Heart right ventricle (tissue), 16 donors: ENCODE measurements at regions not wholly inside any gene's neighbourhood (a gene's known extent, or its start where the extent isn't known, plus 50 kb on each side); places are given as distances from the start of the nearest gene placed in this dataset.

ENCODE experiments used
- ATAC-seq, 8 donors: fragments of 200-7000 bp; cut with Tn5 transposase; one replicate each; pipeline ENCODE4 v1.9.1; 2020; ENCODE audit warnings: mild to moderate bottlenecking in 8 of 8, moderate library complexity in 8 of 8, moderate number of reproducible peaks in 1 of 8
- DNase-seq, 2 donors: peaks; one replicate each; pipeline ENCODE4 v3.0.0-alpha.2; 2020
- H3K27ac ChIP-seq, 10 donors: fragments of 200-600 bp; sonication (generic) in 2 of 10; one replicate each; pipeline versions ENCODE4 v1.5.0 to v1.8.0; 2020 to 2022; ENCODE audit warnings: mild to moderate bottlenecking in 3 of 10
- H3K27me3 ChIP-seq, 7 donors: fragments of 200-600 bp; one replicate each; pipeline ENCODE4 v1.8.0; 2021 to 2022; ENCODE audit warnings: mild to moderate bottlenecking in 2 of 7
- H3K36me3 ChIP-seq, 9 donors: fragments of 200-600 bp; sonication (generic) in 1 of 9; one replicate each; pipeline versions ENCODE4 v1.5.0 to v1.8.0; 2020 to 2022; ENCODE audit warnings: mild to moderate bottlenecking in 2 of 9
- H3K4me1 ChIP-seq, 9 donors: fragments of 200-600 bp; sonication (generic) in 1 of 9; one replicate each; pipeline versions ENCODE4 v1.5.0 to v1.8.0; 2020 to 2022; ENCODE audit warnings: mild to moderate bottlenecking in 4 of 9
- H3K4me3 ChIP-seq, 10 donors: fragments of 200-600 bp; sonication (generic) in 2 of 10; one replicate each; pipeline versions ENCODE4 v1.5.0 to v1.8.0; 2020 to 2022; ENCODE audit warnings: mild to moderate bottlenecking in 7 of 10, moderate library complexity in 2 of 10
- H3K9me3 ChIP-seq, 11 donors: fragments of 200-600 bp in 10 of 11; sonication (generic) in 2 of 11; one replicate each; pipeline versions ENCODE4 v1.5.0 to v1.8.0; 2013 to 2022; ENCODE audit warnings: mild to moderate bottlenecking in 2 of 11, control low read depth in 1 of 11, moderate library complexity in 1 of 11
- CTCF ChIP-seq, 9 donors: fragments of 200-600 bp; sonication (generic) in 2 of 9; IDR thresholded peaks; one replicate each; pipeline versions ENCODE4 v1.5.0 to v1.8.0; 2021 to 2022; ENCODE audit warnings: antibody characterized with exemption in 9 of 9, mild to moderate bottlenecking in 5 of 9, moderate library complexity in 1 of 9
- WGBS, 2 donors: extraction: QIAGEN DNeasy Blood & Tissue Kit; methylation state at CpG; one replicate each; pipeline ENCODE4 v1.1.7; 2013; ENCODE audit warnings: inconsistent platforms in 1 of 2; 5-methylcytosine and 5-hydroxymethylcytosine counted together
- intact Hi-C, 10 donors: fragments of 100-400 bp; cut with DNase I; formaldehyde crosslinking; loops; one replicate each; pipeline versions ENCODE4 v1.11.1 to v1.14.2; 2022
- donor health status: Arrhythmogenic right ventricular cardiomyopathy.
- donor health status: ischemic (EF 13 %, LVEDD 7.1; RV severe dilation, severe dysfunction).
- donor health status: healthy with polysubstance abuse.
- donor health status: DM: no; HTN: yes; CAD: no.
- donor health status: DM: no; HTN: no; CAD: no.
- donor health status: ischemic (EF 25% LVEDD 6.9; RV normal size, moderate dysfunction).
- donor health status: ischemic (EF 25% LVEDD 5.7; RV mildly dilated, moderate dysfunction).
- donor health status: healthy.
- donor health status: DM: yes; HTN: yes; CAD: no.
- donor health status: Ischemic cardiomyopathy.
- donor health status: ischemic (EF 35%, LVEDD 5.7; RV mildly dilated, moderate dysfunction).
- donor health status: nonischemic (EF 11% LVEDD 7.7; RV severe dilation, severe dysfunction).
- donor health status: DM: yes; HTN: yes; CAD: no.
- donor health status: PGD.
- donor health status: ischemic (EF 29% LVEDD 5.4; RV normal size, mild dysfunction).
- donor health status: nonischemic (EF 23%, LVEDD 6.1; RV moderate dilation, normal function).

- Histone ChIP-seq H3K27me3 (no peaks in the 10 kb centered on the region), H3K9me3 (peaks cover 0 to 24% (median 0%) of the 10 kb centered on the region in 11 donors), H3K27ac (no peak overlapping the region), H3K4me1 (peaks cover 0 to 13% (median 7%) of the 10 kb centered on the region in 9 donors), H3K4me3 (no peak overlapping the region), H3K36me3 (no peaks in the 10 kb centered on the region)
- DNase-seq (no peak), ATAC-seq (no peak)
- no peak for TF ChIP-seq CTCF (IDR thresholded peaks at IDR 0.05)
- 91 to 92% methylated on average over 4 of the region's 4 CpGs for WGBS, 2 donors
- intact Hi-C loops: loop anchor here in 1 of 10 donors (10.0 kb wide), 1 partner anchor 84 kb away; no protein-coding TSS in a partner anchor
Observed at GRCh38 chr21:34000375-34000774, 73.0 kb upstream of the MRPS6 start.

- no peak for DNase-seq
- no peak for ATAC-seq
- intact Hi-C loops: no loop called here
- Histone ChIP-seq H3K4me3 (no peak overlapping the region), H3K36me3 (no peaks in the 10 kb centered on the region), H3K27ac (no peak overlapping the region), H3K9me3 (peaks cover 0 to 22% (median 0%) of the 10 kb centered on the region in 11 donors), H3K27me3 (no peaks in the 10 kb centered on the region), H3K4me1 (peaks cover 0 to 5% (median 0%) of the 10 kb centered on the region in 9 donors)
- WGBS, 2 donors: 92% methylated on average over 8 of the region's 8 CpGs
- no peak for TF ChIP-seq CTCF (IDR thresholded peaks at IDR 0.05)
Observed at GRCh38 chr21:33998809-33999208, 74.6 kb upstream of the MRPS6 start.

GRCh38 chr21:33998402-33998801, 75.0 kb upstream of the MRPS6 start:
- intact Hi-C loops: no loop called here
- Histone ChIP-seq H3K27me3 (no peaks in the 10 kb centered on the region), H3K27ac (no peak overlapping the region), H3K4me3 (no peak overlapping the region), H3K9me3 (peaks cover 0 to 20% (median 0%) of the 10 kb centered on the region in 11 donors), H3K4me1 (peaks cover 0 to 9% (median 0%) of the 10 kb centered on the region in 9 donors), H3K36me3 (no peaks in the 10 kb centered on the region)
- ATAC-seq (no peak), DNase-seq (no peak)
- TF ChIP-seq CTCF (IDR thresholded peaks at IDR 0.05): no peak
- 78 to 79% methylated on average over 1 of the region's 1 CpG for WGBS, 2 donors

GRCh38 chr21:33997436-33997835, 75.9 kb upstream of the MRPS6 start:
- peaks cover 0 to 24% (median 0%) of the 10 kb centered on the region in 11 donors for H3K9me3 ChIP-seq
- TF ChIP-seq CTCF (IDR thresholded peaks at IDR 0.05): no peak
- intact Hi-C loops: no loop called here
- DNase-seq: no peak
- H3K27me3 ChIP-seq: no peaks in the 10 kb centered on the region
- no peak overlapping the region for H3K27ac ChIP-seq
- H3K4me3 ChIP-seq: no peak overlapping the region
- no peaks in the 10 kb centered on the region for H3K36me3 ChIP-seq
- ATAC-seq: no peak
- peaks cover 0 to 15% (median 0%) of the 10 kb centered on the region in 9 donors for H3K4me1 ChIP-seq
